H9 (cell line): ENCODE measurements at regions not wholly inside any gene's neighbourhood (a gene's known extent, or its start where the extent isn't known, plus 50 kb on each side); places are given as distances from the start of the nearest gene placed in this dataset.

Source experiments
- DNase-seq: peaks from one replicate; pipeline ENCODE4 v3.0.0-alpha.2; 2017
- H2AFZ ChIP-seq: one replicate; pipeline ENCODE4 v1.6.1; 2013; ENCODE audit warnings: mild to moderate bottlenecking, low read length, control low read depth, moderate library complexity
- H2AK5ac ChIP-seq: 2 replicates; pipeline ENCODE4 v1.6.1; 2013; ENCODE audit warnings: low read length, control low read depth, mixed read lengths; ENCODE audit not compliant: insufficient read length
- H2BK120ac ChIP-seq: one replicate; pipeline ENCODE4 v1.6.1; 2013; ENCODE audit warnings: low read depth, mild to moderate bottlenecking, low read length, control low read depth, inconsistent platforms; ENCODE audit not compliant: poor library complexity, severe bottlenecking
- H2BK12ac ChIP-seq: 2 replicates; pipeline ENCODE4 v1.6.1; 2013; ENCODE audit warnings: low read length, control low read depth, mixed read lengths, low read depth; ENCODE audit not compliant: insufficient read length
- H2BK15ac ChIP-seq: 2 replicates; pipeline ENCODE4 v1.6.1; 2013; ENCODE audit warnings: low read depth, low read length, control low read depth
- H2BK20ac ChIP-seq: one replicate; pipeline ENCODE4 v1.6.1; 2013; ENCODE audit warnings: low read depth, mild to moderate bottlenecking, low read length, control low read depth, inconsistent platforms; ENCODE audit not compliant: poor library complexity, severe bottlenecking
- H2BK5ac ChIP-seq: 2 replicates; pipeline ENCODE4 v1.6.1; 2013; ENCODE audit warnings: low read length, control low read depth, mixed read lengths; ENCODE audit not compliant: insufficient read length
- H3K14ac ChIP-seq: 2 replicates; pipeline ENCODE4 v1.6.1; 2013; ENCODE audit warnings: low read length, control low read depth; ENCODE audit not compliant: insufficient read depth
- H3K18ac ChIP-seq: 2 replicates; pipeline ENCODE4 v1.6.1; 2013; ENCODE audit warnings: low read depth, mild to moderate bottlenecking, mixed read lengths, low read length, control low read depth; ENCODE audit not compliant: insufficient read length
- H3K23ac ChIP-seq: 2 replicates; pipeline ENCODE4 v1.6.1; 2013; ENCODE audit warnings: low read length, control low read depth, mixed read lengths, low read depth; ENCODE audit not compliant: insufficient read length
- H3K23me2 ChIP-seq: 2 replicates; pipeline ENCODE4 v1.6.1; 2013; ENCODE audit warnings: low read depth, mild to moderate bottlenecking, mixed read lengths, low read length, control low read depth; ENCODE audit not compliant: insufficient read length, poor library complexity, severe bottlenecking
- H3K27ac ChIP-seq: 2 replicates; pipeline ENCODE4 v1.5.1; 2013; ENCODE audit warnings: low read length, control low read depth, mixed read lengths, low read depth; ENCODE audit not compliant: insufficient read length
- H3K27me3 ChIP-seq: 2 replicates; pipeline ENCODE4 v1.6.1; 2013; ENCODE audit warnings: low read length, control low read depth, inconsistent platforms; ENCODE audit not compliant: insufficient read depth
- H3K4ac ChIP-seq: 2 replicates; pipeline ENCODE4 v1.6.1; 2013; ENCODE audit warnings: low read depth, mild to moderate bottlenecking, control low read depth, inconsistent platforms, low read length, moderate library complexity
- H3K4me1 ChIP-seq: 2 replicates; pipeline ENCODE4 v1.6.1; 2013; ENCODE audit warnings: low read length, control low read depth, inconsistent platforms; ENCODE audit not compliant: insufficient read depth
- H3K4me2 ChIP-seq: 2 replicates; pipeline ENCODE4 v1.6.1; 2013; ENCODE audit warnings: low read length, control low read depth, mixed read lengths; ENCODE audit not compliant: insufficient read length, insufficient read depth
- H3K56ac ChIP-seq: 2 replicates; pipeline ENCODE4 v1.6.1; 2013; ENCODE audit warnings: low read depth, mild to moderate bottlenecking, mixed read lengths, low read length, control low read depth; ENCODE audit not compliant: insufficient read length
- H3K79me1 ChIP-seq: 2 replicates; pipeline ENCODE4 v1.6.1; 2013; ENCODE audit warnings: low read depth, mild to moderate bottlenecking, moderate library complexity, low read length, control low read depth, inconsistent platforms; ENCODE audit not compliant: insufficient read depth, poor library complexity, severe bottlenecking
- H3K79me2 ChIP-seq: 2 replicates; pipeline ENCODE4 v1.6.1; 2013; ENCODE audit warnings: low read length, control low read depth, inconsistent platforms; ENCODE audit not compliant: insufficient read depth
- H3K9ac ChIP-seq: 2 replicates; pipeline ENCODE4 v1.6.1; 2013; ENCODE audit warnings: low read length, control low read depth, mixed read lengths; ENCODE audit not compliant: insufficient read length; ENCODE audit errors: extremely low read depth
- H3K9me3 ChIP-seq: one replicate; pipeline ENCODE4 v1.6.1; 2013; ENCODE audit warnings: low read depth, low read length, inconsistent platforms; ENCODE audit not compliant: control insufficient read depth
- H3T11ph ChIP-seq: one replicate; pipeline ENCODE4 v1.6.1; 2013; ENCODE audit warnings: mild to moderate bottlenecking, low read length, control low read depth, inconsistent platforms
- H4K20me1 ChIP-seq: one replicate; pipeline ENCODE4 v1.6.1; 2013; ENCODE audit not compliant: control insufficient read depth, insufficient read length, insufficient read depth
- H4K5ac ChIP-seq: 2 replicates; pipeline ENCODE4 v1.6.1; 2013; ENCODE audit warnings: low read depth, mild to moderate bottlenecking, mixed read lengths, low read length, control low read depth; ENCODE audit not compliant: insufficient read length
- H4K8ac ChIP-seq: replicated peaks from 2 replicates; pipeline ENCODE4 v1.6.1; 2013; ENCODE audit warnings: low read length, control low read depth, mixed read lengths, low read depth; ENCODE audit not compliant: insufficient read length
- H4K91ac ChIP-seq: 2 replicates; pipeline ENCODE4 v1.6.1; 2013; ENCODE audit warnings: low read depth, mild to moderate bottlenecking, moderate library complexity, mixed read lengths, low read length, control low read depth; ENCODE audit not compliant: insufficient read length
- H3K27ac Mint-ChIP-seq, 3 experiments: 2 replicates in 2 of 3; 3 replicates in 1 of 3; pipeline ENCODE4 v1.8.0; 2020 to 2021; ENCODE audit warnings: mixed read lengths in 3 of 3, mild to moderate bottlenecking in 1 of 3, moderate library complexity in 1 of 3
- H3K27me3 Mint-ChIP-seq: 2 replicates; pipeline ENCODE4 v1.8.0; 2021; ENCODE audit warnings: low read depth, mild to moderate bottlenecking, moderate library complexity, mixed read lengths
- H3K36me3 Mint-ChIP-seq, 3 experiments: 2 replicates in 2 of 3; 3 replicates in 1 of 3; pipeline ENCODE4 v1.8.0; 2020 to 2021; ENCODE audit warnings: low read depth in 3 of 3, mixed read lengths in 3 of 3; ENCODE audit not compliant: insufficient read depth in 1 of 3
- H3K4me1 Mint-ChIP-seq, 2 experiments: 2 replicates each; pipeline ENCODE4 v1.8.0; 2020; ENCODE audit warnings: mixed read lengths in 2 of 2
- H3K4me3 Mint-ChIP-seq, 2 experiments: 2 replicates in 1 of 2; 3 replicates in 1 of 2; pipeline ENCODE4 v1.8.0; 2020 to 2021; ENCODE audit warnings: mild to moderate bottlenecking in 2 of 2, mixed read lengths in 2 of 2, moderate library complexity in 1 of 2
- H3K9me3 Mint-ChIP-seq, 2 experiments: 2 replicates in 1 of 2; 3 replicates in 1 of 2; pipeline ENCODE4 v1.8.0; 2020; ENCODE audit warnings: mild to moderate bottlenecking in 2 of 2, mixed read lengths in 2 of 2, moderate library complexity in 1 of 2
- CTCF ChIP-seq: fragments of 200-600 bp; sonication (generic); conservative IDR thresholded peaks from 3 replicates; pipeline ENCODE4 v1.8.0; 2021; ENCODE audit warnings: antibody characterized with exemption, mild to moderate bottlenecking
- WGBS: extraction: QIAGEN DNeasy Blood & Tissue Kit; methylation state at CpG from one replicate; pipeline ENCODE4 v1.1.7; 2013; ENCODE audit warnings: missing lambda C conversion rate, low lambda C conversion rate, mixed read lengths; ENCODE audit not compliant: insufficient read length; ENCODE audit errors: extremely low coverage; 5-methylcytosine and 5-hydroxymethylcytosine counted together

GRCh38 chr12:3959799-3960560 is 86.8 kb upstream of the PARP11 start:
- H3K9me3 ChIP-seq, result no peaks in the 10 kb centered on the region
- H2BK120ac ChIP-seq, result no peak overlapping the region
- peaks cover 3% of the 10 kb centered on the region for H3K27me3 Mint-ChIP-seq
- H2BK5ac ChIP-seq, result no peak overlapping the region
- TF ChIP-seq CTCF, result no peak
- H3K4me3 Mint-ChIP-seq, result no peak overlapping the region
- H3K23ac ChIP-seq, result no peak overlapping the region
- no peaks in the 10 kb centered on the region for H3K79me1 ChIP-seq
- H3T11ph ChIP-seq, result no peak overlapping the region
- peaks cover 14 to 17% of the 10 kb centered on the region in 2 experiments for H3K4me1 Mint-ChIP-seq
- H4K8ac ChIP-seq, result no peak overlapping the region
- H2BK12ac ChIP-seq, result no peak overlapping the region
- H4K5ac ChIP-seq, result no peak overlapping the region
- no peak overlapping the region for H4K91ac ChIP-seq
- no peak overlapping the region for H2BK20ac ChIP-seq
- no peaks in the 10 kb centered on the region for H3K79me2 ChIP-seq
- H3K9ac ChIP-seq, result no peak overlapping the region
- no peak overlapping the region for H3K56ac ChIP-seq
- no peak overlapping the region for H3K4me2 ChIP-seq
- H2AK5ac ChIP-seq, result no peak overlapping the region
- H3K27ac ChIP-seq, result no peak overlapping the region
- no peak overlapping the region for H2AFZ ChIP-seq
- H3K36me3 Mint-ChIP-seq, result no peaks in the 10 kb centered on the region; a peak in 1 of 7 replicates
- no peaks in the 10 kb centered on the region for H4K20me1 ChIP-seq
- no peaks in the 10 kb centered on the region for H3K27me3 ChIP-seq
- H3K27ac Mint-ChIP-seq, result no peak overlapping the region
- H3K23me2 ChIP-seq, result no peaks in the 10 kb centered on the region
- WGBS, result no CpG with 5 or more reads among the region's 10 CpGs
- H3K4ac ChIP-seq, result no peak overlapping the region
- H2BK15ac ChIP-seq, result no peak overlapping the region
- DNase-seq, result no peak
- no peak overlapping the region for H3K14ac ChIP-seq
- no peak overlapping the region for H3K18ac ChIP-seq
- H3K4me1 ChIP-seq, result no peaks in the 10 kb centered on the region
- H3K9me3 Mint-ChIP-seq, result 0 out of 5 replicates have a peak, but pooled peaks cover 0 to 2% of the 10 kb centered on the region in 2 experiments
